ENCODE measurements at regions not wholly inside any gene's neighbourhood (a gene's known extent, or its start where the extent isn't known, plus 50 kb on each side); places are given as distances from the start of the nearest gene placed in this dataset.
"Not testable (repeated sequence)": the region's sequence is repeated elsewhere in the genome, so short reads cannot be mapped to it uniquely, and the experiment has no call there.

DNA sequence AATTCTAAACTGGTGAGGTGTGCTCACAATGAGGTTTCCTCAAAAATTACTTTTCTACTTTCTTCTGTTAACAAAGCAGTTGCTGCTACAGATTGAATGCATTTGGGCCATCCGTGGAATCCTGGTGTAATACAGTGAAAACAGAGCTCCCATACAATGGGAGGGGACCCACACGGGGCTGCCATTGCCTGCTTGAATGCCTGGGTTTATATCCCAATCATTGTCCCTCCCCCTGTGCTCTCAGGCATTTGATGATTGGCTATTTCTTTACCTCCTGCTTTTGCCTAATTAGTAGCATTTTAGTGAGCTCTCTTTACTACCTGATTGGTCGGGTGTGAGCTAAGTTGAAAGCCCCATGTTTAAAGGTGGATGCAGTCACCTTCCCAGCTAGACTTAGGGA lies 52.9 kb upstream of the CSF1 start:
- not testable (repeated sequence) for H3K4me3 Mint-ChIP-seq, H3K27ac Mint-ChIP-seq, H3K27me3 Mint-ChIP-seq, H3K36me3 Mint-ChIP-seq, H3K4me1 Mint-ChIP-seq, DNase-seq, H3K9me3 Mint-ChIP-seq

DNA sequence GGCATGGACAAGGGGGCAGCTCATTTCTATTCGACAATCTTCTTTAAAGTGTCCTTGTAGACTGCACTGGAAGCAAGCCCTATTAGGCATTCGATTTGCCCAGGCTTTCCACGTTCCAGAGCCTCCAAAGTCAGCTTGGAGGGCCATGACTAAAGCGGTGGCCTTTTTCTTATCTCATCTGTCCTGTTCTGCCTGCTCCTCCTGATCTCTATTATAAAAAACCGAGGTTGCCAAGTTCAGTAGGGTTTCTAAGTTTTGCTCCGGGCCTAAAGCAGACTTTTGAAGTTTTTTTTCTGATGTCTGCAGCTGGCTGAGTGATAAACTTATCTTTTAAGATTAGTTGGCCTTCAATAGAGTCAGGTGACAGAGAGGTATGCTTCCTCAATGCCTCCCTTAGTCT lies 54.7 kb upstream of the CSF1 start:
- not testable (repeated sequence) for H3K4me3 Mint-ChIP-seq, H3K27ac Mint-ChIP-seq, H3K27me3 Mint-ChIP-seq, H3K9me3 Mint-ChIP-seq, H3K36me3 Mint-ChIP-seq, H3K4me1 Mint-ChIP-seq, DNase-seq

DNA sequence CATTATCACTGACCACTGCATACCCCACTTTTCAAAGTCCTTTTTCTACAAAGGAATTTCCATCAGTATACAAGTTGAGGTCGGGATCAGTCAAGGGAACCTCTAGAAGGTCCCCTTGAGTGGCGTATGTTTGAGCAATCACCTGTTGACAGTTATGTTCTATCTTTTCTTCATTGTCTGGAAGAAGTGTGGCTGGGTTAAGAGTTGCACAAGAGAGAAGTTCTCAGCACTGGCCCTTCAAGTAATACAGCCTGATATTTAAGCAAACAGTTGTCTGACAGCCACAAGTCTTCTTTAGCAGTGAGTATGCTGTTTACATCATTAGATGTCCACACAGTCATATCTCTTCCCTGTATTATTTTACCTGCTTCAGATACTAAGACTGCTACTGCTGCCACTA lies 56.7 kb upstream of the CSF1 start:
- H3K4me1 Mint-ChIP-seq, H3K9me3 Mint-ChIP-seq, H3K36me3 Mint-ChIP-seq, H3K4me3 Mint-ChIP-seq, DNase-seq, H3K27me3 Mint-ChIP-seq, H3K27ac Mint-ChIP-seq: not testable (repeated sequence)

DNA sequence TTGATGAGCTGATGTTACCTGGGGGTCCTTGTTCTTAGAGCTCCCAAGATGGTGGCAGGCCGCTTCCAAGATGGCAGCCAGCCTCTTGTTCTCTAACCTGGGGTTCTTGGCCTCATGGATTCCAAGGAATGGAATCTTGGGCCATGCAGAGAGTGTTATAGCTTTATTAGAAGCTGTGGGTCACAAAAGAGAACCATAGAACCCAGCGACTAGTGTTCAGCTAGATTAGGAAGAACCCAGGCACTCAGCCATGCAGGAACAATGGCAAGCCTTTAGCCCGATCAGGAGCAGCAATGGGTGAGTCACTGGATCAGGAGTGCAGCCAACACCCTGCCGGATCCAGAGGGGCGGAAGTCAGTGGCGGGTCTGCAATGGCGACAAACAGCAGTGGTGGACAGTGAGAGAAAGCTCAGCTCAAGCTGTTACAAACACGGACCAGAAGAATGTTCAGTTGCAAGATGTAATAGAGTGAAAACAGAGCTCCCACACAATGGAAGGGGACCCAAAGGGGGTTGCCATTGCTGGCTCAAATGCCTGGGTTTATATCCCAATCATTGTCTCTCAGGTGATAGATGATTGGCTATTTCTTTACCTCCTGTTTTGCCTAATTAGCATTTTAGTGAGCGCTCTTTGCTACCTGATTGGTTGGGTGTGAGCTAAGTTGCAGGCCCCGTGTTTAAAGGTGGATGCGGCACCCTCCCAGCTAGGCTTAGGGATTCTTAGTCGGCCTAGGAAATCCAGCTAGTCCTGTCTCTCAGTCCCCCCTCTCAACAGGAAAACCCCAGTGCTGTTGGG lies 58.2 kb upstream of the CSF1 start:
- not testable (repeated sequence) for H3K4me3 Mint-ChIP-seq, DNase-seq, H3K27ac Mint-ChIP-seq, H3K36me3 Mint-ChIP-seq, H3K9me3 Mint-ChIP-seq, H3K27me3 Mint-ChIP-seq, H3K4me1 Mint-ChIP-seq

DNA sequence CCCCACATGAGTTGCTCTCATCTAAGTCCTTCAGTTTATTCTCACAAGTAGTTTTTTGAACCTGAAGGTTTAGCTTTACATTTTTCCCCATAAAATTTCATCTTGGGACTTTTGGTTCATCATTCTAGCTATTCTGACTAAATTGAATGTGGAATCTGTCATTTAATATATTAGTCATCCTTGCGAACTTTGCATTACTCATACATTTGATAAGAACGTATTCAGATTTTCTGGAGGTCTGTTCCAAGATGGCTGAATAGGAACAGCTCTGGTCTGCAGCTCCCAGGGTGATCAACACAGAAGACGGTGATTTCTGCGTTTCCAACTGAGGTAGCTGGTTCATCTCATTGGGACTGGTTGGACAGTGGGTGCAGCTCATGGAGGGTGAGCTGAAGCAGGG lies 59.8 kb upstream of the CSF1 start:
- DNase-seq = no peak
- H3K36me3 Mint-ChIP-seq = no peaks in the 10 kb centered on the region
- H3K27ac Mint-ChIP-seq = no peak overlapping the region
- H3K4me3 Mint-ChIP-seq = no peak overlapping the region
- H3K9me3 Mint-ChIP-seq = no peaks in the 10 kb centered on the region
- H3K4me1 Mint-ChIP-seq = peaks cover 6% of the 10 kb centered on the region
- H3K27me3 Mint-ChIP-seq = no peaks in the 10 kb centered on the region

DNA sequence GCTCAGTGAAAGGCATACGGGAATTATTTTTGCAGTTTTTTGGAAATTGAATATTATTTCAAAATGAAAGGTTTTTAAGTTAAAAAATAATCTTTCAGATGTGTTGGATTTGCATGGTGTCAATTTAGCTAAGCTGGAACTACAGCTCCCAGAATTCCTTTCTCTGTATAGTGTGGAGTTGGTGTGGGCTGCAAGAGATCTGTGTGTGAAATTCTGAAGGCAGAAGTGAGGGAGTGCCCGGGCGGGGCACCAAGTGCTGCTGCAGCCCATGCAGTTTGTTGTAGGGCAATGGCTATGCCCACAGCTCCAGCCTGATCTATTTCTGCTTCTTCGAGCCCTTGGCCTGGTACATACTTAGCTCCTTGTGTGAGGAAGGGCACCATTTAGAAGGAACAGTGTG lies 60.5 kb upstream of the CSF1 start:
- Mint-ChIP-seq H3K27me3 (no peaks in the 10 kb centered on the region), H3K4me1 (peaks cover 6% of the 10 kb centered on the region), H3K36me3 (no peaks in the 10 kb centered on the region), H3K27ac (no peak overlapping the region), H3K9me3 (no peaks in the 10 kb centered on the region), H3K4me3 (no peak overlapping the region)
- DNase-seq = no peak

DNA sequence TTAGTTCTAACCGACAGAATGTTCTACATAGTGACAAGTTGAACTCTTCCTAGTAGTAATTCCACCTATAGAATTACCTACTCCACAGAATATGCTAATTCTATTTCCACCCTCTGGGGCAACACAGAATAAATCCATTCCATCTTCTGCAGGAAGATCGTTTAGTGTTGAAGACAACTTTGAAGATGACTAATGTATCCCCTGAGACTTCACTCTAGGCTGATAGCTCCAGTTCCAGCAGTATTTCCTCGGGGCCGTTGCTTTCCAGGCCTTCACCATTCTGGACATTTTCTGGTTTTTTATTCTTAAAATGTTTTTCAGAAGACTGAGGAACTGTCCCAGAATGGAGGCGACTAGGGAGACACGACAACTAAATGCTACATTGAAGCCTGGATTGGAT lies 61.0 kb upstream of the CSF1 start:
- H3K9me3 Mint-ChIP-seq = no peaks in the 10 kb centered on the region
- no peaks in the 10 kb centered on the region for H3K36me3 Mint-ChIP-seq
- DNase-seq = no peak
- H3K4me3 Mint-ChIP-seq = no peak overlapping the region
- no peak overlapping the region for H3K27ac Mint-ChIP-seq
- H3K4me1 Mint-ChIP-seq = peaks cover 6% of the 10 kb centered on the region
- no peaks in the 10 kb centered on the region for H3K27me3 Mint-ChIP-seq

DNA sequence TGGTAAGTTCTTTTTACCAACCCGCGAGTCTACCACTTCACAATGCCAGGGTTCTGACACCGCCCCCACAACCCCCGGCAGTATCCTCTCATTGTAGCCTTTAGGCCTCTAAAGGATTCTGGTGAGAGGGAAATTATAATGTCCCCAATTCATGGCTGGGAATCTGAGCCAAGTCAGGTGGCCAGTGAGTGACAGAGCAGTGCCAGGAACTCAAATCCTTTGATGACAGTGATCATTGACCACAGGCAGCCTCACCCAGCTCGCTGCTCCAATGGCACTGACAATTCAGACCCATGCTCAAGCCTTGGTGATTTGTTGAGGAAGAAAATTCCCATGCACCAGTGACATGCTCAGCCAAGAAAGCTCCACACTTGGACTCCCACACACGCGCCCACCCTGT lies 63.4 kb upstream of the CSF1 start:
- Mint-ChIP-seq H3K9me3 (no peaks in the 10 kb centered on the region), H3K27me3 (no peaks in the 10 kb centered on the region), H3K36me3 (no peaks in the 10 kb centered on the region), H3K4me1 (peaks cover 6% of the 10 kb centered on the region), H3K27ac (no peak overlapping the region), H3K4me3 (no peak overlapping the region)
- DNase-seq = no peak

DNA sequence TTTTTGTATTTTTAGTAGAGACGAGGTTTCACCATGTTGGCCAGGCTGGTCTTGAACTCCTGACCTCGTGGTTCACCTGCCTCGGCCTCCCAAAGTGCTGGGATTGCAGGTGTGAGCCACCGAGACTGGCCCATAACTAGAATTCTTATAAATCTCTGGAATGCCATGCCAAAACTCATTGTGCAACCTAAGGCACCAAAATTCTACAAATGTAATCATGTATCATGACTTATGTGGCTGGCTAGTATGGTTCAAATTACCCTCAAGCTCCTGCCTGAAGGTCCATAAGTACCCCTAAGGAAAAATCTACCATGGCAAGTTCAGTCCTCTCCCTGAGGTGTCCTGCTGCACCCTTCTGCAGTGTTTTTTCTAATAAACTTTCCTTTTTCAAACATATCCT lies 63.8 kb upstream of the CSF1 start:
- Mint-ChIP-seq H3K4me3 (no peak overlapping the region), H3K4me1 (peaks cover 6% of the 10 kb centered on the region), H3K27ac (no peak overlapping the region), H3K27me3 (no peaks in the 10 kb centered on the region), H3K9me3 (no peaks in the 10 kb centered on the region), H3K36me3 (no peaks in the 10 kb centered on the region)
- no peak for DNase-seq

DNA sequence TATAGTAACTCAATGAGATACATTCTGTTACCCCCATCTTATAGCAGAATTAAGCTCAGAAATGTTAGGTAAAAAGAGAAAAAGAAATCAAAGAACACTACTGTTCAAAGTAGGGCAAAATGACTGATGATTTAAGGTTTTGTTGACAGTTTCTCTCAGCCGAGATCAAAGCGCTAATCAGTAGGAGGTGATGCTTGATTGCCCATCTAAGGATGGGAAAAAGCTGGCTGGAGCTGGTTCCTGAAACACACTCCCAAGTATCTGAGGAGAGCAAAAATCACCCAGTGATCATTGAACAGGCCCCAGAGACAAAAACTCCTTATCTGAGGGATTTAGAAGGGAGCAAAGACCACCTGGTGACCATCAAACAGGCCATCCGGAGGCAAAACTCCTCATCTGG lies 64.5 kb upstream of the CSF1 start:
- Mint-ChIP-seq H3K4me3 (no peak overlapping the region), H3K36me3 (no peaks in the 10 kb centered on the region), H3K4me1 (peaks cover 6% of the 10 kb centered on the region), H3K27me3 (no peaks in the 10 kb centered on the region), H3K27ac (no peak overlapping the region), H3K9me3 (no peaks in the 10 kb centered on the region)
- no peak for DNase-seq

DNA sequence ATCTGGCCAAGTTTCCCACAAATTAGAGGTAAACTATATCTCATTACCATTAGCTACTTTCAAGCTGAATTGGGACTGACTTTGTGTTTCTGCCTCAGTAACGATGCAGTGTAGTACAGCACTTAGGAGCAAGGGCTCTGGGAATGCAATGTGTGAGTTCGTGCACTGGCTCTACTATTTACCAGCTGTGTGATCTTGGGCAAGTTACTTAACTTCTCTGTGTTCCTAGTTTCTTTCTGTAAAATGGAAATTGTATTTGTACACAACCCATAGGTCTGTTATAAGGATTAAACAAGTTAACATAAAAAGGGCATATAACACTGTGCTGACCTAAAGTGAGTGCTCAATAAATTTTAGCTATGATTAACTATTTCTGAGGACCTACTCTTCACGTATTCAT lies 65.0 kb upstream of the CSF1 start:
- Mint-ChIP-seq H3K27ac (no peak overlapping the region), H3K4me1 (peaks cover 4% of the 10 kb centered on the region)

DNA sequence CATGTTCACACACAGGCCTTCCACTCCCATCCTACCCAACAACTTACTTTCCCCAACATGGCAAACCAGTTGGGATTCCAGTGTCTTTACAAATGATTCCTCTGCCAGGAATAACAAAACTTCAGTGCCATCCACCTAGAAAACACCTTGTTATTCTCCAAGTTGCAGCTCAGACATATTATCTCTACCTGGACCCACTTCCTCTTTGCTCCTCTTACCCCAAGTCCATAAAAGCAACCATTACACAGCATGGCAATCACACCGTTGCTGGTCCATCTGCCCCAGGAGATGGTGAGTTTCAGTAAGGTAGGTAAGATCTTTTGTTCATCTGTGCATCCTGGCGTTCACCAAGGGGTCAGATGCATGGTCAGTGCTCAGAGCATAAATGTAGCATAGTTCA lies 66.0 kb upstream of the CSF1 start:
- no peak for DNase-seq
- no peak overlapping the region for H3K4me3 Mint-ChIP-seq
- H3K27ac Mint-ChIP-seq = no peak overlapping the region
- no peaks in the 10 kb centered on the region for H3K27me3 Mint-ChIP-seq
- peaks cover 4% of the 10 kb centered on the region for H3K4me1 Mint-ChIP-seq
- no peaks in the 10 kb centered on the region for H3K36me3 Mint-ChIP-seq
- H3K9me3 Mint-ChIP-seq = no peaks in the 10 kb centered on the region

More for the DNA sequence above, 65.0 kb upstream of the CSF1 start:
- DNase-seq = no peak
- no peaks in the 10 kb centered on the region for H3K9me3 Mint-ChIP-seq
- H3K4me3 Mint-ChIP-seq = no peak overlapping the region
- no peaks in the 10 kb centered on the region for H3K27me3 Mint-ChIP-seq
- H3K36me3 Mint-ChIP-seq = no peaks in the 10 kb centered on the region

DNA sequence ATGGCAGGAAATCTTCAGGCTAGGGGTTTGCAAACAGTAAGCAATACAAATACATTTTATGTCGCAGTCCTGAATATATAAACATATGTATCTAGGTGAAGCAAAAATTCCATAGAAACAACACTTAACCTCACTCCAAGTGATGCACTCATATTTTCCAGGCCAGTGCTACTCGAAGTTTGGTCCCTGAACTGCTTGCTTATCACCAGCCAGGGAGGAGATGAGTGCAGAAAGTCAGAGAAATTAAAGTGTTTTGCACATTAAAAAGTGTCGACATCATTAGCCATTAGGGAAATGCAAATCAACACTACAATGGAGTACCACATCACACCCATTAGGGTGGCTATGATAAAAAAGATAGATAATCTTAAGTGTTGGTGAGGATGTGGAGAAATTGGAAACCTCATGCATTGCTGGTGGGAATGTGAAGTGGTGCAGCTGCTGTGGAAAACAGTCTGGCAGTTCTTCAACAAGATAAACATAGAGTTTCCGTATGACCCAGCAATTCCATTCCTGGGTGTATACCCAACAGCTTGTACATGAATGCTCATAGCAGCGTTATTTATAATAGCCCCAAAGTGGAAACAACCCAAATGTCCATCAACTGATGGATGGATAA lies 70.5 kb upstream of the CSF1 start:
- Mint-ChIP-seq H3K27ac (no peak overlapping the region), H3K36me3 (no peaks in the 10 kb centered on the region), H3K9me3 (peaks cover 5% of the 10 kb centered on the region)

DNA sequence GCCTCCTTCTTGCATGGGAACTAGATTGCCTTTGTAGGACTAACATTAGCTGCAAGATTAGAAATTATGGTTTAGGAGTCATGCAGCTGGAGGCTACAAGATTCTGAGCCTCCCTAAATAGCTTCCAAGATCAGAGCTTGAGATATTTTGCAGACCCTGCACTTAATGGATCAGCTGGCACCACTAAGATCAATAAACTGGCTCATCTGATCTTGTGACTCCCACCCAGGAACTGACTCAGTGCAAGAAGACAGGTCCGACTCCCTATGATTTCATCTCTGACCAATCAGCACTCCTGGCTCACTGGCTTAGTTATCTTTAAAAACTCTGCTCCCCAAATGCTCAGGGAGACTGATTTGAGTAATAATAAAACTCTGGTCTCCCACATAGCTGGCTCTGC lies 71.4 kb upstream of the CSF1 start:
- H3K4me1 Mint-ChIP-seq, H3K27ac Mint-ChIP-seq, H3K4me3 Mint-ChIP-seq, H3K9me3 Mint-ChIP-seq, DNase-seq, H3K27me3 Mint-ChIP-seq, H3K36me3 Mint-ChIP-seq: not testable (repeated sequence)

More for the DNA sequence above, 70.5 kb upstream of the CSF1 start:
- Mint-ChIP-seq H3K4me3 (no peak overlapping the region), H3K4me1 (no peaks in the 10 kb centered on the region), H3K27me3 (no peaks in the 10 kb centered on the region)
- no peak for DNase-seq

DNA sequence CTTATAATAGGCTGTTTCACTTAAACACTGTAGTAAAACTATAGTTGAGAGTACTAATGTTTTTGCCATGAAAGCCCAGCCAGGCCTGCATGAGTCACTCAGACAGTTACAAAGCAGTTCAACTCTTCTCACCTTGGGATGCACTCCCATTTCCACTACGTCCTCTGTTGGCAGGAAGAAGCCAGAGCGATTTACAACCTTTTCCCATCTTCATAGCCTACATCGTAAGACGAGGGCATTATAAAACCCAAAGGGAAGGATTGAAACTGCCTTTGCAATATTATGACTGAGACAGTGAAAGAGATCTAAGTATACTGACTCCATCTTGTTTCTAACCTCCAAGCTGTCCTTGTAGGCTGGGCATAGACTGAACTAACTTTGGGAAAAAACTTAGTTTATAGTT lies 71.8 kb upstream of the CSF1 start:
- Mint-ChIP-seq H3K4me1 (no peaks in the 10 kb centered on the region), H3K4me3 (no peak overlapping the region), H3K27me3 (no peaks in the 10 kb centered on the region)

DNA sequence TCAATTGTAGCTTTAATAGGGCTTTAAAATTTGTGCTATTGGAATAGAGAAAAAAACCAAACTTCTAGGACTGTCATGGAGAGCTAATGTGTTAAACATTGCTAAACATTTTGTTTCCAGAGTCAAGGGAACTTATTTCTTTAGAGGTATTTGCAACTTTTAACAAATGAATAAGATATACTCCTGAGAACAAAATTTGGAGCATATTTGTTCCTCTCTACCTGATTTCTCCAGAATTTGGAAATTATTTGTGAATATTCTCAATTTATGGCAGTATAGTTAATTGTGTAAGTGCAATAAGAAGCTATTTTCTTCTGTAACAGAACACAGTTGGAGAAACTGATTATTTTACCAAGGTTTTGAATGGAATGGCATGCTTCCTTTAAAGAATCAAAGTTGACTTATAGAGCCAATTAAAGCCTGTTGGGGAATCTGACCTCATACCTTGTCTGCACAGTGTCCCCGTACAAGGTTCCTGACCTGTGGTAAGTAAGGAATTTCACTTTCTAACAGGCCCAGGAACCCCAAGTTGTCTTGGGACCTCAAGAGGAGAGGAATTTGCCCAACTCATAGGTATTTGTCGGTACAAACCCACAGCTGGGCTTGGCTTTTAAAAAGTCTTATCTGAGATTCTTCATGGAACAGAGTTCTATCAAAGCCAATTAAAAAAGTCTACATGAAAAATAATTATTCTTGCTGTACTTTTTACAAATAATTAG lies 72.6 kb upstream of the CSF1 start:
- DNase-seq = no peak
- H3K4me1 Mint-ChIP-seq = no peaks in the 10 kb centered on the region

More for the DNA sequence above, 71.8 kb upstream of the CSF1 start:
- Mint-ChIP-seq H3K27ac (no peak overlapping the region), H3K9me3 (peaks cover 5% of the 10 kb centered on the region), H3K36me3 (no peaks in the 10 kb centered on the region)
- no peak for DNase-seq

More for the DNA sequence above, 72.6 kb upstream of the CSF1 start:
- Mint-ChIP-seq H3K27me3 (no peaks in the 10 kb centered on the region), H3K9me3 (peaks cover 6% of the 10 kb centered on the region), H3K36me3 (no peaks in the 10 kb centered on the region), H3K4me3 (no peak overlapping the region), H3K27ac (no peak overlapping the region)

Data from activated naive CD8-positive, alpha-beta T cell treated with anti-CD3 and anti-CD28 coated beads for 36 hours (primary cell).